AG04450 (cell line): ENCODE measurements at regions not wholly inside any gene's neighbourhood (a gene's known extent, or its start where the extent isn't known, plus 50 kb on each side); places are given as distances from the start of the nearest gene placed in this dataset.
"Not testable (repeated sequence)": the region's sequence is repeated elsewhere in the genome, so short reads cannot be mapped to it uniquely, and the experiment has no call there.

Source experiments
- CTCF ChIA-PET: fragments of 300-600, 350-600 bp; formaldehyde crosslinking; extraction: SDS; loops from one replicate; lab custom pipeline; 2022; ENCODE audit warnings: antibody characterized with exemption, inconsistent platforms; lab: Charles Lee
- POLR2A ChIA-PET: fragments of 350-600 bp; formaldehyde crosslinking; extraction: SDS; loops from one replicate; lab custom pipeline; 2021; ENCODE audit warnings: antibody characterized with exemption, inconsistent platforms; lab: Yijun Ruan, JAX
- DNase-seq: peaks from one replicate; pipeline ENCODE4 v3.0.0-alpha.2; 2011; ENCODE audit warnings: low read depth, low spot score
- H3K27ac ChIP-seq: one replicate; pipeline ENCODE4 v1.5.1; 2012; ENCODE audit warnings: low read depth, low read length, control low read depth
- H3K27me3 ChIP-seq: one replicate; pipeline ENCODE4 v1.6.0; 2012; ENCODE audit warnings: low read length; ENCODE audit not compliant: control insufficient read depth, insufficient read depth
- H3K4me3 ChIP-seq: 2 replicates; pipeline ENCODE4 v1.5.1; 2011; ENCODE audit warnings: mild to moderate bottlenecking, low read depth, low read length, control low read depth
- H3K9me3 ChIP-seq: 2 replicates; pipeline ENCODE4 v1.5.1; 2012; ENCODE audit warnings: low read length; ENCODE audit not compliant: control insufficient read depth, insufficient read depth
- CTCF ChIP-seq: IDR thresholded peaks from 2 replicates; pipeline ENCODE4 v1.5.1; 2011; ENCODE audit warnings: low read depth, low read length, control low read depth, inconsistent platforms

GRCh38 chr7:112580717-112581435, 100.1 kb downstream of the LSMEM1 start:
- Histone ChIP-seq H3K27me3 (no peaks in the 10 kb centered on the region), H3K27ac (no peak overlapping the region), H3K9me3 (no peaks in the 10 kb centered on the region), H3K4me3 (no peak overlapping the region)
- no peak for TF ChIP-seq CTCF
- CTCF ChIA-PET, result no interaction called here
- POLR2A ChIA-PET, result no interaction called here
- DNase-seq, result no peak

GRCh38 chr7:112581529-112581928, 100.7 kb downstream of the LSMEM1 start:
- ChIA-PET CTCF (no interaction called here), POLR2A (no interaction called here)
- Histone ChIP-seq H3K9me3 (no peaks in the 10 kb centered on the region), H3K27ac (no peak overlapping the region), H3K27me3 (no peaks in the 10 kb centered on the region), H3K4me3 (no peak overlapping the region)
- no peak for DNase-seq
- TF ChIP-seq CTCF, result no peak

- no peak for DNase-seq
- H3K9me3 ChIP-seq, result no peaks in the 10 kb centered on the region
- no peak for TF ChIP-seq CTCF
- H3K4me3 ChIP-seq, result no peak overlapping the region
- peaks cover 3% of the 10 kb centered on the region for H3K27me3 ChIP-seq
- POLR2A ChIA-PET, result no interaction called here
- H3K27ac ChIP-seq, result no peak overlapping the region
- CTCF ChIA-PET, result interaction anchor here (1.8 kb wide), 1 partner anchor 34 kb away, joined by 4 read pairs; no protein-coding TSS in a partner anchor
Measured at GRCh38 chr7:112584290-112584689, 103.5 kb downstream of the LSMEM1 start.

GRCh38 chr7:112587504-112587903, 106.7 kb downstream of the LSMEM1 start:
- Histone ChIP-seq H3K4me3 (no peak overlapping the region), H3K27me3 (peaks cover 3% of the 10 kb centered on the region), H3K9me3 (no peaks in the 10 kb centered on the region), H3K27ac (no peak overlapping the region)
- no peak for TF ChIP-seq CTCF
- POLR2A ChIA-PET, result no interaction called here
- no peak for DNase-seq
- CTCF ChIA-PET, result interaction anchor here (0.6 kb wide), 1 partner anchor 38 kb away, joined by 4 read pairs; no protein-coding TSS in a partner anchor

- H3K27me3 ChIP-seq, POLR2A ChIA-PET, H3K4me3 ChIP-seq, H3K9me3 ChIP-seq, CTCF ChIA-PET, H3K27ac ChIP-seq, DNase-seq: not testable (repeated sequence)
Measured at GRCh38 chr7:112592565-112593263, 111.9 kb downstream of the LSMEM1 start.
